IPS-18c (cell line): ENCODE measurements at regions not wholly inside any gene's neighbourhood (a gene's known extent, or its start where the extent isn't known, plus 50 kb on each side); places are given as distances from the start of the nearest gene placed in this dataset.

Experiments used
- H3K4me3 ChIP-seq: 2 replicates; pipeline ENCODE4 v1.7.0; 2013; ENCODE audit warnings: low read depth, mild to moderate bottlenecking, low read length, moderate library complexity; ENCODE audit not compliant: insufficient read depth
- H3K9me3 ChIP-seq: one replicate; pipeline ENCODE4 v1.6.1; 2013; ENCODE audit warnings: mild to moderate bottlenecking, low read length, moderate library complexity; ENCODE audit not compliant: control insufficient read depth, insufficient read depth

GRCh38 chr12:4054630-4055029, 181.4 kb upstream of the PARP11 start:
- Histone ChIP-seq H3K9me3 (no peaks in the 10 kb centered on the region), H3K4me3 (no peak overlapping the region)

GRCh38 chr12:4052691-4053090, 179.5 kb upstream of the PARP11 start:
- Histone ChIP-seq H3K9me3 (no peaks in the 10 kb centered on the region), H3K4me3 (no peak overlapping the region)

GRCh38 chr12:4051596-4051995, 178.4 kb upstream of the PARP11 start:
- Histone ChIP-seq H3K9me3 (no peaks in the 10 kb centered on the region), H3K4me3 (no peak overlapping the region)

GRCh38 chr12:4050340-4050739, 177.1 kb upstream of the PARP11 start:
- no peak overlapping the region for H3K4me3 ChIP-seq
- no peaks in the 10 kb centered on the region for H3K9me3 ChIP-seq

- Histone ChIP-seq H3K4me3 (no peak overlapping the region), H3K9me3 (no peaks in the 10 kb centered on the region)
Measured at GRCh38 chr12:4049298-4050080, 176.3 kb upstream of the PARP11 start.

- Histone ChIP-seq H3K9me3 (no peaks in the 10 kb centered on the region), H3K4me3 (no peak overlapping the region)
Measured at GRCh38 chr12:4047421-4047820, 174.2 kb upstream of the PARP11 start.

GRCh38 chr12:4046495-4046840, 173.3 kb upstream of the PARP11 start:
- H3K4me3 ChIP-seq, result no peak overlapping the region
- no peaks in the 10 kb centered on the region for H3K9me3 ChIP-seq

- Histone ChIP-seq H3K4me3 (no peak overlapping the region), H3K9me3 (no peaks in the 10 kb centered on the region)
Measured at GRCh38 chr12:4045786-4046494, 172.7 kb upstream of the PARP11 start.

GRCh38 chr12:4044736-4045730, 171.8 kb upstream of the PARP11 start:
- Histone ChIP-seq H3K9me3 (no peaks in the 10 kb centered on the region), H3K4me3 (no peak overlapping the region)

- no peaks in the 10 kb centered on the region for H3K9me3 ChIP-seq
- no peak overlapping the region for H3K4me3 ChIP-seq
Measured at GRCh38 chr12:4044101-4044500, 170.9 kb upstream of the PARP11 start.

GRCh38 chr12:4041187-4041885, 168.1 kb upstream of the PARP11 start:
- no peak overlapping the region for H3K4me3 ChIP-seq
- H3K9me3 ChIP-seq, result no peaks in the 10 kb centered on the region

- H3K4me3 ChIP-seq, result no peak overlapping the region
Measured at GRCh38 chr12:4039931-4040330, 166.7 kb upstream of the PARP11 start.

GRCh38 chr12:4037747-4038312, 164.6 kb upstream of the PARP11 start:
- no peak overlapping the region for H3K4me3 ChIP-seq

More at GRCh38 chr12:4039931-4040330, 166.7 kb upstream of the PARP11 start:
- no peaks in the 10 kb centered on the region for H3K9me3 ChIP-seq

GRCh38 chr12:4036671-4037271, 163.6 kb upstream of the PARP11 start:
- H3K4me3 ChIP-seq, result no peak overlapping the region
- no peaks in the 10 kb centered on the region for H3K9me3 ChIP-seq

More at GRCh38 chr12:4037747-4038312, 164.6 kb upstream of the PARP11 start:
- H3K9me3 ChIP-seq, result no peaks in the 10 kb centered on the region

GRCh38 chr12:4034921-4035320, 161.7 kb upstream of the PARP11 start:
- Histone ChIP-seq H3K4me3 (no peak overlapping the region), H3K9me3 (no peaks in the 10 kb centered on the region)

GRCh38 chr12:4032924-4033615, 159.9 kb upstream of the PARP11 start:
- Histone ChIP-seq H3K4me3 (no peak overlapping the region), H3K9me3 (no peaks in the 10 kb centered on the region)
